ENCODE measurements at regions not wholly inside any gene's neighbourhood (a gene's known extent, or its start where the extent isn't known, plus 50 kb on each side); places are given as distances from the start of the nearest gene placed in this dataset.

DNA sequence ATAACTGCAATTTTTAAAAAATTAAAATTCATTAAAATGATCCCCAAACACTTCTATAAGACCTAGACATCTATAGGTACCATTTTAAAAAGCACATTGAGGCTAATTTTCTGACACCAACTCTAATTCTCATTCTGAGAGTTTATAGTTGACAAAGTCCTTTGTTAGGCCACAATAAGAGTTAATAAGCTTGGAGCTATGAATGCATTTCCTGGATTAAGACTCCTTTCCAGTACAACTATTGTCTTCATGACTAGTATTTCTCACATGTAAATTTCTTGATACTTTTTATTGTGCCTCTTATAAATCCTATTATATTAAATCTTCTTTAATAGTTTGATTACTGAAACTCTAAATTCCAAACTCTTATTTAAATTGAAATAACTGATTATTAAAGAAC lies 340.8 kb downstream of the KLF12 start:
- TF ChIP-seq, protein P1, sequence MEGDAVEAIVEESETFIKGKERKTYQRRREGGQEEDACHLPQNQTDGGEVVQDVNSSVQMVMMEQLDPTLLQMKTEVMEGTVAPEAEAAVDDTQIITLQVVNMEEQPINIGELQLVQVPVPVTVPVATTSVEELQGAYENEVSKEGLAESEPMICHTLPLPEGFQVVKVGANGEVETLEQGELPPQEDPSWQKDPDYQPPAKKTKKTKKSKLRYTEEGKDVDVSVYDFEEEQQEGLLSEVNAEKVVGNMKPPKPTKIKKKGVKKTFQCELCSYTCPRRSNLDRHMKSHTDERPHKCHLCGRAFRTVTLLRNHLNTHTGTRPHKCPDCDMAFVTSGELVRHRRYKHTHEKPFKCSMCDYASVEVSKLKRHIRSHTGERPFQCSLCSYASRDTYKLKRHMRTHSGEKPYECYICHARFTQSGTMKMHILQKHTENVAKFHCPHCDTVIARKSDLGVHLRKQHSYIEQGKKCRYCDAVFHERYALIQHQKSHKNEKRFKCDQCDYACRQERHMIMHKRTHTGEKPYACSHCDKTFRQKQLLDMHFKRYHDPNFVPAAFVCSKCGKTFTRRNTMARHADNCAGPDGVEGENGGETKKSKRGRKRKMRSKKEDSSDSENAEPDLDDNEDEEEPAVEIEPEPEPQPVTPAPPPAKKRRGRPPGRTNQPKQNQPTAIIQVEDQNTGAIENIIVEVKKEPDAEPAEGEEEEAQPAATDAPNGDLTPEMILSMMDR (IDR thresholded peaks at IDR 0.05), result no peak

DNA sequence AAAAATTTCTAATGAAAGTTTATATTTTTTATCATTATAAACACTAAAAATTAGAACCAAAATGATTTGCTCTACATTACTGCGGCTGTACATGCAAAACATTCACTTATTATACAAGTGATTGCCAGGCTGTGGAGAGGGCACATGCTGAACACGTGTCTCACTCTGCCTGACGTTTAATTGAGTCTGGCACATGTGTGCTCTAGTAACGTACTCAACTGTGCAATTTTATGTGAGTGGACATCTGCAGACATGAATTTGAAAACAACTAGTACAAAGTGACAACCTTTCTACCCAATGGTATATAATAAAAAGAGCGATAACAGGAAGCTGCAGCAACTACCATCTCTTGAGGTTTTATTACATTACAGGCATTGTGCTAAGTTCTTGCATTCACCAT lies 341.4 kb downstream of the KLF12 start:
- TF ChIP-seq, protein P1 (IDR thresholded peaks at IDR 0.05), result no peak

GRCh38 chr13:73782450-73783449 lies 351.5 kb downstream of the KLF12 start:
- TF ChIP-seq, protein P1 (IDR thresholded peaks at IDR 0.05), result no peak

- TF ChIP-seq, protein P1 (IDR thresholded peaks at IDR 0.05), result no peak
Observed at GRCh38 chr13:73781384-73781783, 352.8 kb downstream of the KLF12 start.

DNA sequence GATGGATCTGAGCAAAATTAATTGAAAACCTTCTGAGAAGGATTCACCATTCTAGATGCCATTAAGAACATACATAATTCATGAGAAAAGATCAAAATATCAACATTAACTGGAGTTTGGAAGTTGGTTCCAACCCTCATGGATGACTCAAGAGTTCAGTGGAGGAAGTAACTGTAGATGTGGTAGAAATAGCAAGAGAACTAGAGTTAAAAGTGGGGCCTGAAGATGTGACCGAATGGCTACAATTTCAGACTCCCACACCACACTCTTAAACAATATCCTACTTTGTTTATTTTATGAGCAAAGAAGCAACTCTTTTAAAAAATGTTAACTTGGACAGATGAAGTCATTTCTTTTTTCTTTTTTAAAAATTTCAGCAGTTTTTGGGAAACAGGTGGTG lies 354.3 kb downstream of the KLF12 start:
- TF ChIP-seq, protein P1 (IDR thresholded peaks at IDR 0.05), result no peak

DNA sequence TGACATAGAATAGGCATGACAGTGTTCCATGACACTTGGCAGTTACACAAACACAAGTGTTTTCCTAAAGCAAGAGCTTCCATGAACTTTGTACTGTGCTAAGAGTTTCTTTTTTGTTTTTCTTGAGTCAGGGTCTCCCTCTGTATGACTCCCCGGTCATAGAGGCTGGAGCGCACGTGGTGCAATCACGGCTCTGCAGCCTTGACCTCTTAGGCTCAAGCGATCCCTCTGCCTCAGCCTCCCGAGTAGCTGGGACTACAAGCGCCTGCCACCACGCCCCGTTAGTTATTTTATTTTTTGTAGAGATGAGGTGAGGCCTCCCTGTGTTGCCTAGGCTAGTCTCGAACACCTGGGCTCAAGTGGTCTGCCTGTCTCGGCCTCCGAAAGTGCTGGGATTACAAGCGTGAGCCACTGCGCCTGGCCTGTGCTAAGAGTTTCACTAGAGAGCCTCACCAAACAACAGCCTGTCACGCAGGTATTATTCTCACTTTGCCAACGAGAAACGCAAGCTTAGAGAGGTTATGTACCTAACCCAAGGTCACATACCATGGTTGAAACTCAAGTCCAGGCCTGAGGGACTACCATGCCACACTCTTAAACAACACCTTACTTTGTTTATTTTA lies 355.9 kb downstream of the KLF12 start:
- TF ChIP-seq, protein P1 (IDR thresholded peaks at IDR 0.05), result no peak

DNA sequence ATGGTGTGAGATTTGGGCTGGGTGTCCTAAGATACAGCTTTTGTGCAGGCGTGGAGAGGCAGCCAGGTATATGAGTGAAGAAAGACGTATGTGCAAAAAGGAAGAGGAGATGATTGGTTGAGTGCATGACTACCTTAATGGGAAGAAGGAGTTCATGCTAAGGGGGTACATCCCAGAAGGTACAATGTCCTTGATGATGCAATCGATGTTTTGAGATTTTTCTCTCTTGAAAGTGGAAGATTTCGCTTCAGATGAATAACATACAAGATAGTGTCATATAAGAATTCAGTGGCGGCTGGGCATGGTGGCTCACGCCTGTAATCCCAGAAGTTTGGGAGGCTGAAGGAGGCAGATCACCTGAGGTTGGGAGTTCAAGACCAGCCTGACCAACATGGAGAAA lies 357.1 kb downstream of the KLF12 start:
- TF ChIP-seq, protein P1 (IDR thresholded peaks at IDR 0.05), result no peak

Measured in LNCAP (cell line).